ENCODE measurements at regions not wholly inside any gene's neighbourhood (a gene's known extent, or its start where the extent isn't known, plus 50 kb on each side); places are given as distances from the start of the nearest gene placed in this dataset.

- BruUV-seq (replicated peaks), result no TSS peak
- Histone ChIP-seq H3K4me3 (replicated peaks in 1 of 3; ENCODE audit: insufficient read depth in 1 of 3, low read depth in 2 of 3, low read length in 3 of 3) (no peak overlapping the region), H2AFZ (ENCODE audit: low read length) (no peak overlapping the region), H3K27ac (ENCODE audit: extremely low read length, insufficient read depth, low read length) (no peak overlapping the region), H4K20me1 (ENCODE audit: insufficient read depth, low read length) (no peaks in the 10 kb centered on the region), H3K79me2 (ENCODE audit: insufficient read depth, low read length) (no peaks in the 10 kb centered on the region), H3K27me3 (ENCODE audit: control insufficient read depth in 1 of 2, insufficient read depth in 2 of 2, low read length in 2 of 2) (peaks cover 0 to 20% of the 10 kb centered on the region in 2 experiments; a peak in 2 of 5 replicates), H3K9me3 (ENCODE audit: low read length) (no peaks in the 10 kb centered on the region), H3K36me3 (replicated peaks in 1 of 2; ENCODE audit: control insufficient read depth in 1 of 2, insufficient read depth in 2 of 2, low read length in 2 of 2) (no peaks in the 10 kb centered on the region), H3K9ac (ENCODE audit: insufficient read depth, low read depth, low read length) (no peak overlapping the region), H3K4me1 (ENCODE audit: insufficient read depth, low read length) (no peaks in the 10 kb centered on the region), H3K4me2 (ENCODE audit: low read depth, low read length) (no peak overlapping the region)
- in situ Hi-C loops (cut with HindIII; ENCODE audit: extremely low pct_ligation_motif_present, low pct_unique_long_range_greater_than_20kb), result no loop called here
- WGBS (ENCODE audit: low lambda C conversion rate), result 50% methylated on average over 4 of the region's 4 CpGs
- ATAC-seq, result no peak
- ChIA-PET CTCF (ENCODE audit: low intra/inter-chr PET ratio, low total read pairs) (no interaction called here), POLR2A (no interaction called here)
- no peak for TF ChIP-seq MTA1 (CRISPR knock-in tag; IDR thresholded peaks at IDR 0.05; ENCODE audit: borderline replicate concordance)
- no peak for TF ChIP-seq PHF8 (CRISPR knock-in tag; IDR thresholded peaks at IDR 0.05)
- TF ChIP-seq TRIM22 (IDR thresholded peaks at IDR 0.05), result no peak
- TF ChIP-seq THRA (CRISPR knock-in tag; IDR thresholded peaks at IDR 0.05; ENCODE audit: borderline replicate concordance), result no peak
- TF ChIP-seq ZBTB26 (CRISPR knock-in tag; IDR thresholded peaks at IDR 0.05; ENCODE audit: borderline replicate concordance), result no peak
- no peak for TF ChIP-seq ZNF207 (IDR thresholded peaks at IDR 0.05; ENCODE audit: borderline replicate concordance)
- TF ChIP-seq ZNF205 (CRISPR knock-in tag; IDR thresholded peaks at IDR 0.05), result no peak
- no peak for TF ChIP-seq ZNF569 (CRISPR knock-in tag; IDR thresholded peaks at IDR 0.05; ENCODE audit: borderline replicate concordance)
- no peak for TF ChIP-seq TEF (CRISPR knock-in tag; IDR thresholded peaks at IDR 0.05)
- no peak for TF ChIP-seq ZNF143 (CRISPR knock-in tag; IDR thresholded peaks at IDR 0.05)
- FAIRE-seq, result no peak
- no peak for DNase-seq (ENCODE audit: low spot score)
- intact Hi-C loops (cut with micrococcal nuclease; ENCODE audit: unreplicated experiment), result no loop called here
These were observed 119.2 kb downstream of the TM2D1 start for GRCh38 chr1:61605607-61606321.

Data from HepG2 (cell line).